Caco-2 (cell line): ENCODE measurements at regions not wholly inside any gene's neighbourhood (a gene's known extent, or its start where the extent isn't known, plus 50 kb on each side); places are given as distances from the start of the nearest gene placed in this dataset.

Experiments
- BruUV-seq: library from RNA; stranded (reverse); fragments of 400-500 nt; replicated peaks from 2 replicates; lab custom pipeline; 2021; lab: Mats Ljungman, UMichigan
- CTCF ChIA-PET: fragments of 300-600 bp; sonication (Branson Sonifier 250); formaldehyde crosslinking; loops from one replicate; lab custom pipeline; 2022; ENCODE audit warnings: antibody characterized with exemption; lab: Charles Lee
- POLR2A ChIA-PET: fragments of 300-600 bp; sonication (Branson Sonifier 250); formaldehyde crosslinking; loops from one replicate; lab custom pipeline; 2022; ENCODE audit warnings: antibody characterized with exemption; lab: Charles Lee
- DNase-seq, 2 experiments: peaks; one replicate each; pipeline versions ENCODE4 v3.0.0 to v3.0.0-alpha.2; 2020 to 2022
- H3K27me3 ChIP-seq: replicated peaks from 2 replicates; pipeline ENCODE4 v1.6.0; 2011; ENCODE audit warnings: low read length; ENCODE audit not compliant: control insufficient read depth, insufficient read depth
- H3K36me3 ChIP-seq: 2 replicates; pipeline ENCODE4 v1.5.1; 2011; ENCODE audit warnings: low read length; ENCODE audit not compliant: control insufficient read depth, insufficient read depth
- H3K4me1 ChIP-seq: fragments of 250-450 bp; sonication (Bioruptor Pico); 2 replicates; pipeline ENCODE4 v1.5.1; 2020; ENCODE audit warnings: mild to moderate bottlenecking
- H3K4me3 ChIP-seq: 2 replicates; pipeline ENCODE4 v1.5.1; 2011; ENCODE audit warnings: low read depth, mild to moderate bottlenecking, control low read depth, low read length
- H3K9me3 ChIP-seq: fragments of 250-450 bp; sonication (Bioruptor Pico); 2 replicates; pipeline ENCODE4 v1.5.1; 2020; ENCODE audit warnings: mild to moderate bottlenecking, moderate library complexity
- H3K27ac Mint-ChIP-seq: one replicate; pipeline ENCODE4 v1.8.0; 2022; ENCODE audit warnings: mixed read lengths; ENCODE audit not compliant: unreplicated experiment
- H3K27me3 Mint-ChIP-seq: one replicate; pipeline ENCODE4 v1.8.0; 2022; ENCODE audit warnings: mixed read lengths; ENCODE audit not compliant: insufficient read depth, unreplicated experiment
- H3K36me3 Mint-ChIP-seq: one replicate; pipeline ENCODE4 v1.8.0; 2022; ENCODE audit warnings: mild to moderate bottlenecking, mixed read lengths; ENCODE audit not compliant: insufficient read depth, unreplicated experiment
- H3K4me1 Mint-ChIP-seq: one replicate; pipeline ENCODE4 v1.8.0; 2022; ENCODE audit warnings: low read depth, mixed read lengths; ENCODE audit not compliant: unreplicated experiment
- H3K4me3 Mint-ChIP-seq: one replicate; pipeline ENCODE4 v1.8.0; 2022; ENCODE audit warnings: mild to moderate bottlenecking, moderate library complexity, mixed read lengths; ENCODE audit not compliant: unreplicated experiment
- H3K9me3 Mint-ChIP-seq: one replicate; pipeline ENCODE4 v1.8.0; 2022; ENCODE audit warnings: mixed read lengths; ENCODE audit not compliant: unreplicated experiment
- CTCF ChIP-seq, 2 experiments: fragments of 200-600 bp in 1 of 2; IDR thresholded peaks; 1 replicate in 1 of 2; 2 replicates in 1 of 2; pipeline versions ENCODE4 v1.5.1 to v1.8.0; 2011 to 2022; ENCODE audit warnings: antibody characterized with exemption in 1 of 2, control low read depth in 1 of 2, inconsistent platforms in 1 of 2, low read depth in 1 of 2, low read length in 1 of 2, mild to moderate bottlenecking in 1 of 2, moderate library complexity in 1 of 2; ENCODE audit not compliant: insufficient read depth in 1 of 2, severe bottlenecking in 1 of 2, unreplicated experiment in 1 of 2
- intact Hi-C: fragments of 100-400 bp; cut with micrococcal nuclease; formaldehyde crosslinking; loops from one replicate; pipeline ENCODE4 v1.10.0; 2022; ENCODE audit not compliant: unreplicated experiment

- Mint-ChIP-seq H3K36me3 (no peaks in the 10 kb centered on the region), H3K4me1 (no peaks in the 10 kb centered on the region), H3K4me3 (no peak overlapping the region), H3K27me3 (no peaks in the 10 kb centered on the region), H3K27ac (no peak overlapping the region), H3K9me3 (peaks cover 12% of the 10 kb centered on the region)
- intact Hi-C loops = loop anchor here (1.0 to 5.0 kb wide), 5 partner anchors 24 to 229 kb away; no protein-coding TSS in a partner anchor
- CTCF ChIA-PET = interaction anchor here (0.5 to 1.5 kb wide), 9 partner anchors 10 to 227 kb away, joined by 3 to 20 read pairs (median 3); no protein-coding TSS in a partner anchor
- H3K27me3 ChIP-seq = no peaks in the 10 kb centered on the region
- H3K4me1 ChIP-seq = 0 out of 2 replicates have a peak, but pooled peaks cover 3% of the 10 kb centered on the region
- peak; percentile 75 to 82 for DNase-seq
- peak; percentile 59 to 89 for TF ChIP-seq CTCF (IDR thresholded peaks at IDR 0.05; ENCODE audit: insufficient read depth in 1 of 2, low read depth in 1 of 2, low read length in 1 of 2, severe bottlenecking in 1 of 2, unreplicated experiment in 1 of 2)
- POLR2A ChIA-PET = no interaction called here
- H3K9me3 ChIP-seq = peaks cover under 1% of the 10 kb centered on the region; the same call in 1 of the 2 replicates
- H3K36me3 ChIP-seq = no peaks in the 10 kb centered on the region
- BruUV-seq = no TSS peak
- H3K4me3 ChIP-seq = no peak overlapping the region
Observed at GRCh38 chr6:43951063-43951755, 176.0 kb downstream of the MRPL14 start.

- TF ChIP-seq CTCF (IDR thresholded peaks at IDR 0.05; ENCODE audit: insufficient read depth in 1 of 2, low read depth in 1 of 2, low read length in 1 of 2, severe bottlenecking in 1 of 2, unreplicated experiment in 1 of 2) = no peak
- CTCF ChIA-PET = interaction anchor here (0.7 to 1.5 kb wide), 5 partner anchors 13 to 226 kb away, joined by 3 to 20 read pairs (median 4); no protein-coding TSS in a partner anchor
- intact Hi-C loops = loop anchor here (1.0 to 5.0 kb wide), 5 partner anchors 23 to 228 kb away; no protein-coding TSS in a partner anchor
Observed at GRCh38 chr6:43950731-43951062, 176.6 kb downstream of the MRPL14 start.

GRCh38 chr6:43950051-43950605, 177.1 kb downstream of the MRPL14 start:
- Histone ChIP-seq H3K4me3 (no peak overlapping the region), H3K9me3 (no peaks in the 10 kb centered on the region), H3K27me3 (no peaks in the 10 kb centered on the region), H3K36me3 (no peaks in the 10 kb centered on the region), H3K4me1 (0 out of 2 replicates have a peak, but pooled peaks cover 3% of the 10 kb centered on the region)
- H3K4me3 Mint-ChIP-seq = no peak overlapping the region
- no peaks in the 10 kb centered on the region for H3K27me3 Mint-ChIP-seq
- no peaks in the 10 kb centered on the region for H3K36me3 Mint-ChIP-seq
- no peak for DNase-seq
- ChIA-PET POLR2A (interaction anchor here (1.6 kb wide), 1 partner anchor 24 kb away, joined by 4 read pairs; no protein-coding TSS in a partner anchor), CTCF (interaction anchor here (1.5 to 2.3 kb wide), 2 partner anchors 13 to 23 kb away, joined by 7 to 9 read pairs; no protein-coding TSS in a partner anchor)
- no peak overlapping the region for H3K27ac Mint-ChIP-seq
- intact Hi-C loops = loop anchor here (5.0 kb wide), 1 partner anchor 228 kb away; no protein-coding TSS in a partner anchor
- TF ChIP-seq CTCF (IDR thresholded peaks at IDR 0.05; ENCODE audit: insufficient read depth in 1 of 2, low read depth in 1 of 2, low read length in 1 of 2, severe bottlenecking in 1 of 2, unreplicated experiment in 1 of 2) = no peak
- H3K4me1 Mint-ChIP-seq = no peaks in the 10 kb centered on the region
- peaks cover 10% of the 10 kb centered on the region for H3K9me3 Mint-ChIP-seq
- BruUV-seq = no TSS peak

More at GRCh38 chr6:43950731-43951062, 176.6 kb downstream of the MRPL14 start:
- Mint-ChIP-seq H3K36me3 (no peaks in the 10 kb centered on the region), H3K4me3 (no peak overlapping the region), H3K4me1 (no peaks in the 10 kb centered on the region), H3K27ac (no peak overlapping the region), H3K27me3 (no peaks in the 10 kb centered on the region), H3K9me3 (peaks cover 10% of the 10 kb centered on the region)
- Histone ChIP-seq H3K4me1 (0 out of 2 replicates have a peak, but pooled peaks cover 3% of the 10 kb centered on the region), H3K36me3 (no peaks in the 10 kb centered on the region), H3K27me3 (no peaks in the 10 kb centered on the region), H3K9me3 (no peaks in the 10 kb centered on the region), H3K4me3 (no peak overlapping the region)
- POLR2A ChIA-PET = no interaction called here
- no TSS peak for BruUV-seq
- DNase-seq = no peak
